GM19452 (cell line): ENCODE measurements at regions not wholly inside any gene's neighbourhood (a gene's known extent, or its start where the extent isn't known, plus 50 kb on each side); places are given as distances from the start of the nearest gene placed in this dataset.
"Not testable (repeated sequence)": the region's sequence is repeated elsewhere in the genome, so short reads cannot be mapped to it uniquely, and the experiment has no call there.

Experiments
- ATAC-seq: cut with Tn5 transposase; IDR thresholded peaks from one replicate; pipeline ENCODE4 v1.9.1; 2021; ENCODE audit not compliant: unreplicated experiment

DNA sequence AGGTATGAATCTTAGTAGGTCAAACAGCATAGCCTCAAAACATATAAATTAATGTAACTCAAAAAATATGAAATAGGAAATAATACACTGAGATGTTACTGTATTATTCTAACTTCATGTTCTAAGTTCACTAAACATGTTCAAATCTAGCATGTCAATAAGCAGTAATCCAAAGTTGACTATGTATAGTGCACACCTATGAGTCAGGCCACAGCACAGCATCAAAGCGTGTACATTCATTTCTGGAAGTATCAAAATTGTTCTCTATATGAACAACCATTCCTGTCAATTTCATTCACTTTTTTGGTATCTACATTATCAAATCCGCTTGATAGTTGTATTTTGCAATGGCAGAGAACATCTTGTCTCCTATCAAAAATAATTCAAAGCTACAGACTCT is 418.9 kb upstream of the POM121L12 start:
- no peak for ATAC-seq

DNA sequence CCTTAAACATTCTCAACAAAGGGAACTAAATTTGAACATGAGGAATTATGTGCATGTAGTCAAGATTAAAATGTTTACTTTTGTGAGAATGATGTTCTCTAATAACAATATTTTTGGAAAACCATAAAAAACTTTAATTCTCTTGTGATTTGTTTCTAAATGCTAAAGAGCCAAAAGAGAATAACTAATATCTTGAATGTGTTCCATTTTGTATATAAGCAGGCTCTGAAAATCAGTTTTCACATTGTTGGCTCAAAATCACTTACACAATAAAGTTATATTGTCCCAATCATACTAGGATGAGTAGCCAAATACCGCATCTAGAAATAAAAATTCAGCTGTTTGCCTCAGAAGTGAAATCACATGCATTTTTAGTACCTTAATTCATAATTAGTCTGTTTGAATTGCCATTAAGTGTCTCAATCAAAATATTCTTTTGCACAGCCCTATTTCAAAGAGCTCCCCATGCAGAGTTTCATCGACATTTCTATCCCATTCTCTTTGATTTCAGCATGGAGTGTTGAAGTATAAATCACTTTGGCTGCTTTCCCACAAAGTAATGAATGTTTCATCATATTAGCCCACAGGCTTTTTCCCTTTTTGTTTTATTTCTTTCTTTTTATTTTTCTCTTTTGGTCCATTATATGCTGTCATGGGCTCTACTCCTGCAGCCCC is 420.3 kb upstream of the POM121L12 start:
- ATAC-seq = no peak

DNA sequence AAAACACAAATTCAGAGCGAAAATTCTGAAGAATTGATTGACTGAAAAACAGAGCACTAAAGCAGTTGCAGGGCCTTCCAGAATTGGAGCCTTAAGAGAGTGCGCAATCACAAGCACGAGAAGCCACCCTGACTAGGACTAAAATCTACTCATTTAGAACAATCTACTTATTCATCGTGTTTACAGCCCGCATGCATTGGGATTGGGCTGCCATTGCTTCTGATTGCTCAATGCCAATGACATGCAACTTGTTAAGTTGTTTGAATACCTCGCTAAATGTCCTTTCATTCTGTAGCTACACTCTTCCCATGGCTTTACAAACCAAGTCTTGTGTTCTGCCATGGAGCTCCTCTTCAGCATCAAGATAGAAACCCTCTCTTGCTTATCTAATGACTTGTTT is 425.9 kb upstream of the POM121L12 start:
- no peak for ATAC-seq

DNA sequence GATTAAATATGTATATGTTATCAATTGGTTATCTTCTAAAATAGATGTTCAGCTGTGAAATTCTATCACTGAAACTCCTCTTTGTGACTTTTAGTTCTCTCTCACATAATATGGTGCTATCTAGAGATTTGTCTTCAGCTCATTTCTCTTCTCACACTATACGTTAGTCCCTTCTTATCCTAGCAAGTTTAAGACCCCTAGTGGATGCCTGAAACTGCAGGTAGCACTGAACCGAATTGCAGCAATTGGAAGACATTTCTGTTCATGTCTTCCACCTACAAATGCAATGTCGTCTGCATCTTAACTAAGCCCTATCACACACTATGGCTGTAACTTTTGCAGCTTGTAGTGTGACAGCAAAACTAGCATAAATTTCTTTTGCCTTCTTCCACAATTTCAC is 442.7 kb upstream of the POM121L12 start:
- no peak for ATAC-seq

DNA sequence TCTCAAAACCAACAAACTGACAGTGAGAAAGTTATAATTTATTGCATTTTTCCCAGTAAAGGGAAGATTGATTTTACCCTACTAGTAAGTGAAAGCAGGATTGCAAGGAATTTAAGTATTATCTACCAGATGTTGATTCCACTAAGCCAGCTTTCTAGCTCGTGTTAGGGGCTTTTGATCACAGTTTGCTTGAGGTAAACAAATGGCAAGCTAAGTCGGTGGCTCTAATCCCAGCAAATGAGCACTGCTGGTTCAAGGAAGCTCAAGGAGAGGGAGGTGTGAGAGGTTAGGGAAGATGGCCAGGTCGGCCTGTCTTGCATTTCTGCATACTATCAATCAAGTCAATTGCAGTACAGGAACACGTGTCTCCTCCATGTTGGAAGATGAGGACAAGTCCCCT is 448.7 kb upstream of the POM121L12 start:
- ATAC-seq = no peak

DNA sequence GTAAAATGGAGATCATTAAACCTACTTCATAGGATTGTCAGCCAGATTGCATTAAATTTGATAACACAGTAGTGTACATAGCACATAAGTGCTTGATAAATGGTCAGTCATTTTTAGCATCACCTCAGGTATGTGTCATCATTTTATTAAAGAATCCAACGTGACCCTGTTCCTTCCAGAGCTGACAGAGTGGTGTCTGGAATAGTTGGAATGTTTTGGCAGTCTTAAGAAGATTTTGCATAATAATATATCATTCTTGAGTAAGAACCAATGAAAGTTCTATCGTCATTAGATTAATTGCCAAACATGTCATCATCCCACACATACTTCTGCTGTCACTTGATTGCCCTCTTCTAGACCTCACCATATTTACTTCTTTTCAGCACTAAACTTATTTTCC is 451.4 kb upstream of the POM121L12 start:
- ATAC-seq = no peak

DNA sequence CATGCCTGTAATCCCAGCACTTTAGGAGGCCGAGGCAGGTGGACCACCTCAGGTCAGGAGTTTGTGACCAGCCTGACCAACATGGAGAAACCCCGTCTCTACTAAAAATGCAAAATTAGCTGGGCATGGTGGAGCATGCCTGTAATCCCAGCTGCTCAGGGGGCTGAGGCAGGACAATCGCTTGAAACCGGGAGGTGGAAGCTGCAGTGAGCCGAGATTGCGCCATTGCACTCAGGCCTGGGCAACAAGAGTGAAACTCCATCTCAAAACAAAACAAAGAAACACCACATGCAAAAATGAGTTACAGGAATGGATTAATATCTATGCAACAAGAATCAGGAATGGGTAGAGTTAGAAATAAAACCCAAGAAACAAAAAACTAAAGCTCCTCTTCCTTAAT is 462.3 kb upstream of the POM121L12 start:
- not testable (repeated sequence) for ATAC-seq

DNA sequence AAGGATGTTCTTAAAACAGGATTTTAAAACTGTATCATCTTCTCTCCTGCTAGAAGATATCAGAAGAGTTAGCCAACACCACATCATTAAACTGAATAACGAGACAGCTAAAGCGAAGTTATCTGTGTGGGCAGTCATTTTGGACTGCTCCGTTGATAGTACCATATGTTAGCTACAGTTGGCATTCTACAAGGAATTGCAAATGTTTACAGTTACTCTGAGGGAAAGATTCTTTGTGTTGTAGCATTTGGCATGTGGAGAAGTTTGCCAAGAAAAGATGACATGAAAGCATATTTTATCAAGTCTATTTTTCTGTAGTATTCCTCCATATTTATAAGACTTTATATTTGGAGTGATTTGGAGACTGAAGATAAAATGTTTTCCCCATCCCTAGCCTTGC is 464.4 kb upstream of the POM121L12 start:
- ATAC-seq = no peak

DNA sequence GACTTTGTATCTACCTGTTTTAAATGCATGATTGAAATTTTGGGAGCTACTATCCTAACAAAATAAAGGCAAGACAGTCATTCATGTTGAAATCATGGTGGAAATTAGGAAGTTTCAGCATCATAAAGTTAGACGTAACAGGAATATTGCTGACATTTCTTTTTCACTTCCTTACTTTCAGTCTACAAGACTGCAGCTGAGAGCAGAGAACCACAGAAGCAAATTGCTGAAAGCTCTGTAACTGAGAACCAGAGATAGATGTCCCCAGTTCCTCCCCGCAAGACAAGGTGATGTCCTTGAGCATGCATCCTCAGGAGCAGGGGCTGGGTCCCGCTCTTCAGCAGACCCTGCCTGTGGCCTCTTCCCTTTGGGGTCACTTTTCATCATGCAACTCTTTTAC is 466.3 kb upstream of the POM121L12 start:
- ATAC-seq = no peak

DNA sequence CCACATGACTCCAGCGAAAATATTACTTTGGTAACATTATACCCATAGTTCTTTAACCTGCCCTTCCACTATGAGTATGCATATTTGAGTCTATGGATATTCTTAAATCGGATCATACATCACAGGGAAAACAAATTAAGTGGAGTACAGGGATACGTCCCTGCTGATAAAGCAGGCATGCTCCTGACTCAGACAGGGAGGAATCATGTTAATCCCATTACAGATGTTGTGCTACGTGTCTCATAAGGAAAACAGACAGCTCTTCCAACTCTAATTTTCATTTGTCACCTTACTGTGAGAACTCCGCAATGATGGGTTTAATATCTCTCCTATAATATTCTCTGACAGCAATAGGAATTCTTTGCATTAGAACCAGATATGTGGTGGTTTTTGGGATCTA is 469.5 kb upstream of the POM121L12 start:
- no peak for ATAC-seq

DNA sequence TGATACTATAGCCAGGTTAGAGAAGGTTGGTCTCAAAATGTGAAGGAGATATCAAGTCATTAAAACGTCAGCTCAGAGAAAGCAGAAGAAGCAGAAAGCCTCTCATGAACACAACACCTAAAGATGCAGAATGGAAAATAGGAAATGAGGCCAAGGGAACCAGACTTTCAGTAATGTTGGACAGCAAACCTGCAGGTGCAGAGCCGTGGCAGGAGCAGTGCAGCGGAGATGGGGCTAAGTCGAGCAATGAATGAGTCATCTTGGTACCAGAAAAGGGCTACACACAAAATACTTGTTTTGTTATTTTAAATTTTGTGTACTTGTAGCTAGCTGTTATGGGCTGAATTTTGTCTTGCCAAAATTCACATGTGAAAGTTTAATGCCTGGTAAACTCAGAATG is 479.6 kb upstream of the POM121L12 start:
- no peak for ATAC-seq

DNA sequence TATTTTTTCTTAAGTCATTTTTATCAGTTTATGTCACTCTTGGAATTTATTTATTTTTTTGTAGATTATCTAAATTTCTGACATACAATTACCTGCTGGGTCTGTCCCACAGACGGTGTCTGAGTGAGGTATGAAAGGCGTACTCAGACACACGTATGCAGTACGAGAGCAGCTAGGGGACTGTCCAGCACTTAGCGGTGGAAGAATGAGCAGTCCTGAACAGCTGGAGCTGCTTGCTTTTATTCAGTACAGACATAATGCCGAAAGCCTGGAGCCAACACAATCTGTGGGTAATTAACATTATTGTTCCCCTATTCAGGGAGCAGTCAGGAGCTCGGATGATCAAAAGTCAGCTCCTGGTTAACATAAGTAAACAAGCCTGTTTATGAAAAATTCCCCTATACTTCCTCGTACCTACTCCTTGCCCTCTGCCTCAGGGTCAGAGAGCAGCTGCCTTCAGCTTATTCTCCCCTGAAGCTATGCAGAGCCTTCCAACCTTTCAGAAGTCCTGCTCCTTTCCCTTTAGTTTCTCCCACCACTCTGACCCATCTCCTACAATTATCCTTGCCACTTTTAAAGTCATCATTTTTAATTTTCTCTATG is 488.0 kb upstream of the POM121L12 start:
- no peak for ATAC-seq

DNA sequence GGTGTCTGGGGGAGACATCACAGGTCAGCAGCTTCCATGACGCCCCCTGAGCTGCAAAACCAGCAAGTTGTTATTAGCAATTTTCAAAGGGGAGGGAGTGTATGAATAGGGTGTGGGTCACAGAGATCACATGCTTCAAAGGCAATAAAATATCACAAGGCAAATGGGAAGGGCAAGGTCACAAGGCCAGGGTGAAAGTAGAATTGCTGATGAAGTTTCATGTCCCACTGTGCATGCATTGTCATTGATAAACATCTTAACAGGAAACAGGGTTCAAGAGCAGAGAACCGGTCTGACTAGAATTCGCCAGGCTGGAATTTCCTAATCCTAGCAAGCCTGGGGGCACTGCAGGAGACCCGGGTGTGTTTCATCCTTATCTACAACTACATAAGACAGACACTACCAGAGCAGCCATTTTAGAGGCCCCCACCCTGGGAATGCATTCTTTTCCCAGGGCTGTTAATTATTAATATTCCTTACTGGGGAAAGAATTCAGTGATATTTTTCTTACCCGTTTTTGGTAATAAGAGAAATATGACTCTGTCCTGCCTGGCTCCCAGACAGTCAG is 494.2 kb upstream of the POM121L12 start:
- ATAC-seq = not testable (repeated sequence)

DNA sequence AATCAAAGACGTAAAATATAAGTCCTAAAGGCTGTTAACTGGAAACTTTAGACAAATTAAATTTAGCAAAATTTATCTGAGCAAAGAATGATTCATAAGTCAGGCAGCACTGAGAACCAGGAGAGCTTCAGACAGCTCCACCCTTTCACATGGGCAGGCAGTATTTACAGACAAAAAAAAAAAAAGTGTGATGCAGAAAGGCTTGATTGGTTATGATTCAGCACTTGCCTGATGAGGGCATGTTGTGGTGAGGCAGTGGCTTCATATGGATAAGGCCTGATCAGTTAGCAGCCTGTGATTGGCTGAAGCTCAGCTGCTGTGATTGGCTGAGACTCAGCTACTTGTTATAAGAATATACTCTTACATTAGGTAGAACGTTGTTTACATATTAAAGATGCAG is 495.4 kb upstream of the POM121L12 start:
- no peak for ATAC-seq

DNA sequence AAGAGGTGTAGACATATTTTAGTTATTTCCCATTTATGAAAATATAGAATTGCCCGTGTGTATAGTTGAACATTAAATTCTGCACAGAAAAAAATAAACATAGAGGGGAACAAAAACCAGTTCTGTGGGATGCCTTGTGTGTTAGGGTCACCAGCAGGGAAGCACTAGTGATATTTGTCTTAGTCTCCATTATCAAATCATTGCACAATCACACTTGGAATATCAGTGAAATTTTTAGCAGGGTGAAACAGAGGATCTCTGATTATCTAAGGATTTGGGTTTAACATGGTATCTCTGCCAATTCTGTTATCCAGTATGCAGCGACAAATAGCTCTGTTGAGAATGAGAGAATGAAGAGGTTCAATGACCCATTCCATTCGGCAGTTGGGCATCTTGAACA is 496.0 kb upstream of the POM121L12 start:
- no peak for ATAC-seq

DNA sequence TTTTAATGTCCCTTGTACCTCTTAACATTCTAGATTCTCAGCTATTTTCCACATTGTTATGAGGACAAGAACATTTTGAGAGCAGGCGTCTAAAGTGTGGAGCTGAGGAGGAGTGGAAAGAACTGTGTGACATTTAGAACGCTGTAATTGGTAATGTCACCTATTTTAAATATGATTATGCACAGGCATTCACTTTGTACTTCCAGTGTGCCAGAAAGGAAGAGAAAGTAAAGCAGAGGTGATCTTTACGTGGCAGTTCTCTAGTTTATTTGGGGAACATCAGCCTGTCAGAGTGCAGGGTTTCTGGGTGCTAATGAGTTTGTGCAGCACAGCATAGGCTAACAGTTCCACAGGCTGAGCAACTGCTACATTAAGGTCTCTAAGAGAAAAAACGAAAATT is 498.4 kb upstream of the POM121L12 start:
- no peak for ATAC-seq

DNA sequence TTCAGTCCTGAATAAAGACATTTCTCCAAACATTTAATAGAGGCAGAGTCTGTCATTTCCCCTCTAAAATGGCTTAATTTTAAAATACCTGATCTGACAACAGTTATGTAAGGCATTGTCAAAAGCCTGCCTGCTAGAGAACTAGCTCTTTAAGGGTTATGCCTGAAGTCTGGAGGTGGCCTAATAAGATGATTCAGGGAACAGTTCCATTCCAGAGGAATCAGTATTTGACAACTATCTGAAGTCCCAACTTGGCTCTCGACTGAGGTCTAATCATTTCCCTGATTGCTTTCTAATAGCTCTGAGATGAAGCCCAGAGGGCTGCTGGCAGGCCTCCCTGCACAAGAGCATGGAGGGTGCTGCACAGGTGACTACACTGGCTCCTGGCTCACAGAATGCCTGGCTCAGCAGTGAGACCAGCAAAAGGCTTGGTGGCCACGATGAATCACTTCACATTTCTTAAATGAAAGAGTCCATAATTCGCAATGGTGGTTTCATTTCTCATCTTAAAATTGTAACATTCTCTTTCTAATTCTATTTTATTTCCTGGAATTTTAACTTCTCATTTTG is 509.6 kb upstream of the POM121L12 start:
- ATAC-seq = no peak

DNA sequence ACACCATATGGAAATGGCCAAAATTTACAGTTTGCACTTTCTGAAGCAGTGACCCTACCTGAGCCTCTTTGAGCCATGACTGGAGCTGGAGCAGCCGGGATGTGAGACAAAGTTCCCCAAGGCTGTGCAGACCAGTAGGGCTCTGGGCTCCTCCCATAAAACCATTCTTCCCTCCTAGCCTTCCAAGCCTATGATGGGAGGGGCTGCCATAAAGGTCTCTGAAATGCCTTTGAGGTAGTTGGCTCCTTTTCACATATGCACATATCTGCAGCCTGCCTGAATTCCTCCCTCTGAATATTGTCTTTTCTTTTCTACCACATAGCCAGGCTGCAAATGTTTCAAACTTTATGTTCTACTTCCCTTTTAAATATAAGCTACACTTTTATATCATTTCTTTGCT is 516.6 kb upstream of the POM121L12 start:
- no peak for ATAC-seq

DNA sequence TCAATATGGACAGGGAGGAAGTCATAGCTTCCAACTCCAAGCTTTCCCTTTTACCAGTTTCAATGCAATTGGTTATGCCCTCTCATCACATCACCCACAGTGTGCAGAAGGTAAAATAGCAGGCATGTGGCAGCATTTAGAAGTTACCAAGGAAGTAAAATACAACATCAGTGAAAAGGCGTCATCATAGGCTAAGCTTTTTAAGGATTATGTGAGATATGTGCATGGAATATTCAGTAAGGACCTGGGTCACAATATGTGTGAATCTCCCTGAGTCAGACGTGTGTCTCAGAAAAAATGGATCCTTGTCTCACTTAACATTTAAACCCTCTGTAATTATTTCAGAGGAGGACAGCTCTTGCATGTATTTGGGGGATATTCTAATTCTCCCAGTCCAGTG is 522.8 kb upstream of the POM121L12 start:
- ATAC-seq = no peak

DNA sequence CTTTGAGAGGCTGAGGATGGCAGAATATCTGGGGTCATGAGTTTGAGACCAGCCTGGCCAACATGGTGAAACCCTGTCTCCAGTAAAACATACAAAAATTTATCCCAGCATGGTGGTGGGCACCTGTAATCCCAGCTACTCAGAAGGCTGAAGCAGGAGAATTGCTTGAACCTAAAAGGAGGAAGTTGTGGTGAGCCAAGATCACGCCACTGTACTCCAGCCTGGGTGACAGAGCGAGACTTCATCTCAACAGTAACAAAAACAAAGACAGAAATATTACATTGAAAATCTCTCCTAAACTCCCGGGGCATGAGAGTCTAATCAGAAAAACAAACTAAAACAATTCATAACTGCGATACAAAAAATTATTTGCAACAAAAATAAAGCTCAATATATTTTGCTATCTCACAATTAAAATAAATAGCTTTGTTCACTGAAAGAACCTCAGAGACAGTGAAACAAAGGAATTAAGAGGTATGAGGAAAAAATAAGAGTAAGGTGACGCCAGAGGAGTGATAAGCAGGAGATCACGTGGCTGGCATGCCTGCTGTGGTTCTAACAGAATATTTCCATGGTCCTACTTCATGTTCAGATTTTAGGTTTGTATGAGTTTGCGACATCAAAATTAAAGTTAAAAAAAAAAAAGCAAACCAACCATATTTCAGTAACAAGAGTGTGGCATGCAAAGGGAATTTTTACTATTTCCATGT is 527.7 kb upstream of the POM121L12 start:
- no peak for ATAC-seq

DNA sequence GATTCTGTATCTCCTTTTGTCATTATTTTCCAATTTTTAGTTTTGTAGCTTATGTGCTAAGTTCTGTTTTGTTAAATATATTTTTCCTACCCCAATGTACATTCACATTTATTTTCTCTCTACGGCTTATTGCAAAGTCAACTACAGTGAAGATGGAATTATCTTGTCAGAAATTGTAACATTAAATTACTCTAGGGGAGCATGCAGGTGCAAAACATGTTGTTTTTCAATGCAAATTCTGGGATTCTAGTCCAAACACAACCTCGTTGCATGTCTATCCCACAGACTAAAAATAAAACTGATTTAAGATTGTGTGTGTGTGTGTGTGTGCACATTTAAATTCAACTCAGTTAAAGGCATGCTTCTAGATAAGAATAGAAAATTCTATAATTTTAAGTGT is 529.1 kb upstream of the POM121L12 start:
- no peak for ATAC-seq

DNA sequence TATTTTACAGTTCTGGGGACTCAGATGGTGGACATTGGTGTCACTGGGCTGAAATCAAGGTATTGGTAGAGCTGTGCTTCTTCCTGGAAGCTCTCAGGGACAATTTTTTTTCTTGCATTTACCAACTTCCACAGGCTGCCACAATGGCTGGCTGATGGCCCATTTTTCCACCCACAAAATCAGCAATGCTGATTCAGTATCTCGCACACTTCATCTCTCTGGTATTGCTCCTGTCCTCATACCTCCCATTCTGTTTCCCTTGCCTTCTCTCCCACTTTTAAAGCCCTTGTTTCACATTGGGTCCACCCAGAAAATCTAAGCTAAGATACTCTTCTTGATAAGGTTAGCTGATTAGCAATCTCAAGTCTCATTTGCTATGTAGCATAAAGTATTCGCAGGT is 530.9 kb upstream of the POM121L12 start:
- no peak for ATAC-seq
